Brain microvascular endothelial cell (primary cell): ENCODE measurements at regions not wholly inside any gene's neighbourhood (a gene's known extent, or its start where the extent isn't known, plus 50 kb on each side); places are given as distances from the start of the nearest gene placed in this dataset.
"Not testable (repeated sequence)": the region's sequence is repeated elsewhere in the genome, so short reads cannot be mapped to it uniquely, and the experiment has no call there.

ENCODE experiments used
- DNase-seq: peaks from one replicate; pipeline ENCODE4 v3.0.0-alpha.2; 2020
- H3K27ac ChIP-seq: fragments of 250-450 bp; sonication (Bioruptor Pico); 2 replicates; pipeline ENCODE4 v1.5.1; 2020; ENCODE audit warnings: mild to moderate bottlenecking, moderate library complexity
- H3K27me3 ChIP-seq: fragments of 250-450 bp; sonication (Bioruptor Pico); replicated peaks from 2 replicates; pipeline ENCODE4 v1.5.1; 2020; ENCODE audit warnings: mild to moderate bottlenecking
- H3K36me3 ChIP-seq: fragments of 250-450 bp; sonication (Bioruptor Pico); replicated peaks from 2 replicates; pipeline ENCODE4 v1.5.1; 2020; ENCODE audit warnings: mild to moderate bottlenecking
- H3K4me3 ChIP-seq: 2 replicates; pipeline ENCODE4 v1.5.1; 2011; ENCODE audit warnings: low read depth, mild to moderate bottlenecking, control low read depth, low read length, moderate library complexity
- in situ Hi-C: cut with HindIII; loops from 2 replicates; pipeline ENCODE4 v1.10.0; 2017; ENCODE audit warnings: low sequenced_read_pairs, low pct_ligation_motif_present
- TF ChIP-seq, protein P1 (sequence below): IDR thresholded peaks from 2 replicates; pipeline ENCODE4 v1.5.1; 2011; ENCODE audit warnings: low read depth, mild to moderate bottlenecking, moderate library complexity, low read length, control low read depth, inconsistent platforms; ENCODE audit errors: missing control alignments

- Histone ChIP-seq H3K4me3 (no peak overlapping the region), H3K27ac (no peak overlapping the region), H3K36me3 (no peaks in the 10 kb centered on the region), H3K27me3 (no peaks in the 10 kb centered on the region)
- in situ Hi-C loops, result no loop called here
- no peak for DNase-seq
- TF ChIP-seq, protein P1, sequence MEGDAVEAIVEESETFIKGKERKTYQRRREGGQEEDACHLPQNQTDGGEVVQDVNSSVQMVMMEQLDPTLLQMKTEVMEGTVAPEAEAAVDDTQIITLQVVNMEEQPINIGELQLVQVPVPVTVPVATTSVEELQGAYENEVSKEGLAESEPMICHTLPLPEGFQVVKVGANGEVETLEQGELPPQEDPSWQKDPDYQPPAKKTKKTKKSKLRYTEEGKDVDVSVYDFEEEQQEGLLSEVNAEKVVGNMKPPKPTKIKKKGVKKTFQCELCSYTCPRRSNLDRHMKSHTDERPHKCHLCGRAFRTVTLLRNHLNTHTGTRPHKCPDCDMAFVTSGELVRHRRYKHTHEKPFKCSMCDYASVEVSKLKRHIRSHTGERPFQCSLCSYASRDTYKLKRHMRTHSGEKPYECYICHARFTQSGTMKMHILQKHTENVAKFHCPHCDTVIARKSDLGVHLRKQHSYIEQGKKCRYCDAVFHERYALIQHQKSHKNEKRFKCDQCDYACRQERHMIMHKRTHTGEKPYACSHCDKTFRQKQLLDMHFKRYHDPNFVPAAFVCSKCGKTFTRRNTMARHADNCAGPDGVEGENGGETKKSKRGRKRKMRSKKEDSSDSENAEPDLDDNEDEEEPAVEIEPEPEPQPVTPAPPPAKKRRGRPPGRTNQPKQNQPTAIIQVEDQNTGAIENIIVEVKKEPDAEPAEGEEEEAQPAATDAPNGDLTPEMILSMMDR, result no peak
Measured at GRCh38 chr11:31953803-31954327, 137.0 kb upstream of the RCN1 start.

GRCh38 chr11:31949733-31950200, 138.6 kb upstream of the PAX6 start:
- H3K27me3 ChIP-seq, DNase-seq, H3K27ac ChIP-seq, H3K36me3 ChIP-seq, in situ Hi-C loops, H3K4me3 ChIP-seq: not testable (repeated sequence)

DNA sequence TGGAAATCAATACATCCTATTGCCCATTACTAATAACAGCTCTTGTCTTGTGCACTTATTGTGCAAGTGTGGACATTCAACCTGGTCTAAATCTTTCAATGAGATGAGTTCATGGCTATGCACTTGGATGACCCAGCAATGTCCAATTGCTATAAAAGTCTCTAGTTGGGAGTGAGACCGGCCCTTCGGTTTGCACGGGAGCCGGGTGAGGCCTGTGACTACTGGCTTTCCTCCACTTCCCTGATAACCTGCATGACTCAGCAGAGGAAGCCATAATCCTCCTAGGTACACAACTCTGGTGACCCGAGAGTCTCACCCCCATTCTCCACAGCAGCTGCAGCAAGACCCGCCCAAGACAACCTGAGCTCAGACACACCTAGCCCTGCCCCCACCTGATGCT, 135.9 kb upstream of the PAX6 start:
- Histone ChIP-seq H3K27me3 (no peaks in the 10 kb centered on the region), H3K36me3 (no peaks in the 10 kb centered on the region), H3K4me3 (no peak overlapping the region), H3K27ac (no peak overlapping the region)
- DNase-seq, result no peak
- TF ChIP-seq, protein P1, result no peak
- in situ Hi-C loops, result no loop called here

GRCh38 chr11:31943056-31943780, 132.1 kb upstream of the PAX6 start:
- Histone ChIP-seq H3K27ac (no peak overlapping the region), H3K4me3 (no peak overlapping the region), H3K36me3 (no peaks in the 10 kb centered on the region), H3K27me3 (no peaks in the 10 kb centered on the region)
- no peak for DNase-seq
- in situ Hi-C loops, result no loop called here
- TF ChIP-seq, protein P1, result no peak

DNA sequence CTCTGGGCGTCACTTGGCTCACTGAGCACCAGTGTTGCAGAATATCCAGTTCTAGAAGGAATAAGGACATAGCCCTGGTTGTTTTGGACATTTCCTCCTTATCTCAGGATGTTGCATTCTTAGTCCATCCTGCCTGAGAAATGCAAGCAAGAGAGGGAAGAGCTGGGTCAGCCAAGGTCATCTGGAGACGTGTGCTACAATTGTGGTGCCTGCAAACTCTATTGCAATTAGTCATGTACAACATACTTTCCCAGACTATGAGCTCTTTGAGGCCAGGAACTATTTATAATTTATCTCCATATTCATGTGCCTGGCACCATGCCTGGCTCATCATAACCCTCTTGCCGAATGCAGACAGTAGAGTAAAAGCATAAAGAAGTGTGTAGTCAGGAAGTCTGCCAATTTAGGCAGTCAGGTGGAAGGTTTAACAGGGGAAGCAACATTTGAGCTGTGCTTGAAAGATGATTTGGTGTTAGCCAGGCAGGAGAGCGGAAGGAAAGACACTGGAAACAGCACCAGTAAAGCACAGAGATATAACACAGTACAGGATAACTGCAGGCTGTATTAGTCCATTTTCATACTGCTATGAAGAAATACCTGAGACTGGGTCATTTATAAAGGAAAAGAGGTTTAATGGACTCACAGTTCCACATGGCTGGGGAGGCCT, 129.4 kb upstream of the PAX6 start:
- in situ Hi-C loops, result no loop called here
- DNase-seq, result peak; percentile 21
- Histone ChIP-seq H3K36me3 (no peaks in the 10 kb centered on the region), H3K27ac (no peak overlapping the region), H3K4me3 (no peak overlapping the region), H3K27me3 (no peaks in the 10 kb centered on the region)
- TF ChIP-seq, protein P1, result no peak

DNA sequence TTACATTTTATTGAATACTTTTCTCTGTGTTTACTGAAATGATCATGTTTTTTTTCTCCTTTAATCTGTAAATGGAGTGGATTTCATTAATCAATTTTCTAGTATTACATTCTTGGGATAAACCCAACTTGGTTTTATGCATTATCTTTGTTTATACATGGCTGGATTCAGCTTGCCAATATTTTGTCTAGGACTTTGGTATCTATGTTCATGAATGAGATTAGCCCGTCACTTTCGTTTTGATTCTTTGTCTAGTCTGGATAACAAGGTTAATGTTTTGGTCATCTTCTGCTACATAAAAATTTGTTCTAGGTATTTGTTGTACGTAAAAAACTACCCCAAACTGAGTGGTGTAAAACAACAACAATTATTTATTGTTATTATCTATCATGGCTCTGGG, 127.9 kb upstream of the PAX6 start:
- TF ChIP-seq, protein P1, result no peak
- DNase-seq, result no peak
- Histone ChIP-seq H3K27me3 (no peaks in the 10 kb centered on the region), H3K36me3 (no peaks in the 10 kb centered on the region), H3K27ac (no peak overlapping the region), H3K4me3 (no peak overlapping the region)
- in situ Hi-C loops, result no loop called here
